ENCODE measurements at regions not wholly inside any gene's neighbourhood (a gene's known extent, or its start where the extent isn't known, plus 50 kb on each side); places are given as distances from the start of the nearest gene placed in this dataset.

DNA sequence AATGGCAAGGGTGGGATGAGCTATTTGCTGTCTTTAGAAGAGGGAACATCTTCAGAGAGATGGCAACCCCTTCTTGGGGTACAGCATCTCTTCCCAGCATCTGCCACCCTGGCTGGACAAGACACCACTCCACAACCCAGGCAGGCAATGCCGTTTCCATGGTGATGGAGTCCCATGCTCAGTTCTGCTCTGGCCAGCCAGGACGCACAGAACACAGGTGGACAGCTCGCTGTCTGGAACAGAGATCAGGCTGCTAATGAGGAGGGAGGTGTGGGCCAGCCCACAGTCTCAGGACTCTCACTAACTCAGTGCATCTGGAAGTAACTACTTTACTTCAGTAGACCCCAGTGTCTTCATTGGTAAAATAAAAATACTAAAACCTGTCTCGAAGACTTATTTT lies 321.0 kb upstream of the CPEB2 start:
- no peak for TF ChIP-seq YY1 (IDR thresholded peaks at IDR 0.05; ENCODE audit: insufficient read depth, insufficient read length)
- TF ChIP-seq SUZ12 (IDR thresholded peaks at IDR 0.05; ENCODE audit: extremely low read depth, insufficient read depth, insufficient read length), result no peak

Data from NT2/D1 (cell line).